Muscle of leg (tissue), 3 donors: ENCODE measurements at regions not wholly inside any gene's neighbourhood (a gene's known extent, or its start where the extent isn't known, plus 50 kb on each side); places are given as distances from the start of the nearest gene placed in this dataset.
"Not testable (repeated sequence)": the region's sequence is repeated elsewhere in the genome, so short reads cannot be mapped to it uniquely, and the experiment has no call there.

Experiments
- DNase-seq: peaks from one replicate; pipeline ENCODE4 v3.0.0; 2013
- H3K27ac ChIP-seq: one replicate; pipeline ENCODE4 v1.5.1; 2013; ENCODE audit warnings: mild to moderate bottlenecking, low read length, control low read depth
- H3K27me3 ChIP-seq: one replicate; pipeline ENCODE4 v1.6.1; 2013; ENCODE audit warnings: low read length; ENCODE audit not compliant: control insufficient read depth, insufficient read depth
- H3K36me3 ChIP-seq: one replicate; pipeline ENCODE4 v1.6.1; 2013; ENCODE audit warnings: low read length; ENCODE audit not compliant: control insufficient read depth, insufficient read depth
- H3K4me1 ChIP-seq: one replicate; pipeline ENCODE4 v1.6.1; 2013; ENCODE audit warnings: low read length; ENCODE audit not compliant: control insufficient read depth, insufficient read depth
- H3K4me3 ChIP-seq: one replicate; pipeline ENCODE4 v1.5.1; 2013; ENCODE audit warnings: low read length, control low read depth
- H3K9me3 ChIP-seq: replicated peaks from 2 replicates; pipeline ENCODE4 v1.6.1; 2013; ENCODE audit warnings: low read depth, low read length; ENCODE audit not compliant: control insufficient read depth
- WGBS: methylation state at CpG from one replicate; pipeline ENCODE4 v1.1.5; 2013; ENCODE audit warnings: missing lambda C conversion rate; ENCODE audit not compliant: insufficient coverage; 5-methylcytosine and 5-hydroxymethylcytosine counted together

DNA sequence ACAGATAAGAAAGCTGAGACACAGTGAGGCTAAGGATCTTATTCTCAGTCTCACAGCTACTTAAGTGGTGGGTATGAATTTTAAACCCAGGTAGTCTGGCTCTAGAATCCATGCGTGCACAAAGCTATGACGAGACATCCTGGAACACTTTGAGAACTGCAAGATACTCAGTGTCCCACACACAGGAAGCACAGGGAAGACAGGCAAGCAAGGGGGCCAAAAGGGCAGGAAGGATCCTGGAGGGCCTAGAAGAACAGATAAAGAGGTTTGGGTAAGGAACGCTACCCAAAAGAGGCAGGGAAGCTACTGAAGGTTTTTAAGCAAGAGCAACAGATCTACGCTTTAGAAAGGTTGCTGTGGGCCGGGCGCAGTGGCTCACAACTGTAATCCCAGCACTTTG is 99.1 kb upstream of the HES1 start:
- no peak for DNase-seq
- Histone ChIP-seq H3K27ac (no peak overlapping the region), H3K4me3 (no peak overlapping the region), H3K9me3 (no peaks in the 10 kb centered on the region), H3K4me1 (peaks cover 13% of the 10 kb centered on the region), H3K27me3 (peaks cover 21% of the 10 kb centered on the region), H3K36me3 (no peaks in the 10 kb centered on the region)
- 96% methylated on average over 6 of the region's 6 CpGs for WGBS

DNA sequence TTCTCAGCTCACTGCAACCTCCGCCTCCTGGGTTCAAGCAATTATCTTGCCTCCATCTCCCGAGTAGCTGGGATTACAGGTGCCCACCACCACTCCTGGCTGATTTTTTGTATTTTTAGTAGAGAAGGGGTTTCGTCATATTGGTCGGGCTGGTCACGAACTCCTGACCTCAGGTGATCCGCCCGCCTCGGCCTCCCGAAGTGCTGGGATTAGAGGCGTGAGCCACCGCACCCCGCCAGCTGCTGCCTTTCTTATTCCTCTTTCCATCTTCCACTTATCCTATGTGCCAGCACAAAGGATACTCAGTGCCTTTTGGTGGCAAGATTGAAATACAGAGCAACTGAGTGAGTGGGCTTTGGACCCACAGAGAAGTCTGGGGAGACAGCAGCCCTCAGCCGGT is 97.6 kb upstream of the HES1 start:
- 79% methylated on average over 7 of the region's 13 CpGs for WGBS
- H3K9me3 ChIP-seq, H3K4me1 ChIP-seq, H3K27ac ChIP-seq, H3K36me3 ChIP-seq, DNase-seq, H3K4me3 ChIP-seq: not testable (repeated sequence)
- peaks cover 17% of the 10 kb centered on the region for H3K27me3 ChIP-seq

DNA sequence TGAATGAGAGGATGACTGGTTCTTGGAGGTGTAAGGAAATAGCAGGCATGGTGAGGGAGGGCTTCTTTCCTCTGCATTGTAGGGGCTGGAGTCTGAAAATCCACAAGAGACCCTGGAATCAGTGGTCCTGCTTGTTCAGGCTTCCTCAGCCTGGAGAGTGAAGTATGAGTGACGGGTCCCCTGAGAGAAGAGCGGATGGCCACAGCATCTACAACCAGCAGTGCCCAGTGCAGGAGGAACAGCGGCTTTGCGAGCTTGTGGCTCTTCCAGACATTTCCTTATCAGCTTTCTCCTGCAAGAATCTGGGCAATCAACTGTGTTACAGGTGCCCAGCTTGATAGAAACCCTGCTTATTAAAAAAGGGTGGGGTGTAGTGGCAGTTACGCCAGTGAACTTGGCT is 97.0 kb upstream of the HES1 start:
- H3K4me3 ChIP-seq: no peak overlapping the region
- 83% methylated on average over 4 of the region's 5 CpGs for WGBS
- H3K4me1 ChIP-seq: peaks cover 5% of the 10 kb centered on the region
- no peak overlapping the region for H3K27ac ChIP-seq
- DNase-seq: no peak
- H3K36me3 ChIP-seq: no peaks in the 10 kb centered on the region
- H3K27me3 ChIP-seq: peaks cover 17% of the 10 kb centered on the region
- no peaks in the 10 kb centered on the region for H3K9me3 ChIP-seq

DNA sequence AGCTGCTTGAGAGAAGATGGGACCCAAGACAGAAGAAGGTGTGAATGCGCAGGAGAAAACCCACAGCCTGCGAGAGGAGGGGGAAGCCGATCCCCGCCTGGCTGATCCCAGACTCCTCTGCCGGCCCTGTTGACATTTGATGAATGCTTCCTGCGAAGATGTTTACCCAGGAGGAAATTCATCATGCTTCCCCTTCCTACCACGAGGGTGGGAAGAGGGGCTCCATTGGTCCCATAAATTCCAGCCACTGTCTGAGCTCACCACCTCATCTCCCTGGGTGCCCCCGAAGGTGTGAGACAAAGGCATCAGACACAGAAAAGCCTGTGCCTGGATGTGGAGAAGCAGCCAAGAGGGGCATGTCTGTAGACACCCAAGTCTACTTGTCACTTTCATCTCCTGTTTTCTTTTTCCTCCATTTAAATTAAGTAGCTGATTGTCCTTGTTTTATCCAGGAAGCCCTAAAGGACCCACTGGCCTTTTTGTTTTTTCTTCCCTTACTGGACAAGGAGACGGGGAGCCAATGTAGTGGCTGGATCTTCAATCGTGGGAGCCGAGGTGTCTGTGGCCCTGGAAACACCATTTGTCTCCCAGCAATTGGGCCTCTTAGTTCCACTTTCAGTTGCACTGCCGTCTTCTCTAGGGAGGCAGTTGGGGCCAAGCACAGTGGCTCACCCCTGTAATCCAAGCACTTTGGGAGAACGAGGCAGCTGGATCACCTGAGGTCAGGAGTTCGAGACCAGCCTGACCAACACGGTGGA is 95.3 kb upstream of the HES1 start:
- H3K4me3 ChIP-seq: no peak overlapping the region
- peaks cover 10% of the 10 kb centered on the region for H3K4me1 ChIP-seq
- no peaks in the 10 kb centered on the region for H3K36me3 ChIP-seq
- no peak for DNase-seq
- peaks cover 15% of the 10 kb centered on the region for H3K27me3 ChIP-seq
- H3K27ac ChIP-seq: no peak overlapping the region
- 69% methylated on average over 5 of the region's 15 CpGs for WGBS
- H3K9me3 ChIP-seq: no peaks in the 10 kb centered on the region

- H3K4me1 ChIP-seq: peaks cover 28% of the 10 kb centered on the region
- H3K9me3 ChIP-seq: no peaks in the 10 kb centered on the region
- H3K4me3 ChIP-seq: no peak overlapping the region
- H3K36me3 ChIP-seq: no peaks in the 10 kb centered on the region
- 68% methylated on average over 3 of the region's 5 CpGs for WGBS
- DNase-seq: no peak
- no peak overlapping the region for H3K27ac ChIP-seq
- peaks cover 8% of the 10 kb centered on the region for H3K27me3 ChIP-seq
These were observed 93.0 kb upstream of the HES1 start for GRCh38 chr3:194042927-194043326.

DNA sequence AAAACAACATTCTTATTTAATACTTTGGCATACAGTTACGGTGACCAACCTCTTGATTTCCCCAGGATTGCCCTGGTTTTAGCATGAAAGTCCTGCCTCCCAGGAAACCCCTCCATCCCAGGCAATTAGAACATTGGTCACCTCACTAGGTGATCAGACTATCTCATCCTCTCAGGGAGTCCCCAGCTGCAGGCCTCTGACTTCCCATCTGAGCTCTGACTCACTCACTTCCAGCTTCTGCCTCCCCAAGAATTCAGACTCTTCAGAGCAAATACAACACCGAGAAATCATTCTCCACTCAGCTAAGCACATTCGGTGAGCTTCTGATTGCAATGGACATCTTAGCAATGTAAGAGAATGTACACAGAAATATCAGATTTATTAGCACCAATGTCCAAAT is 92.4 kb upstream of the HES1 start:
- Histone ChIP-seq H3K36me3 (no peaks in the 10 kb centered on the region), H3K27me3 (peaks cover 8% of the 10 kb centered on the region), H3K27ac (no peak overlapping the region), H3K4me3 (no peak overlapping the region), H3K9me3 (no peaks in the 10 kb centered on the region), H3K4me1 (peaks cover 31% of the 10 kb centered on the region)
- WGBS: 88% methylated on average over 1 of the region's 3 CpGs
- DNase-seq: peak; percentile 42

DNA sequence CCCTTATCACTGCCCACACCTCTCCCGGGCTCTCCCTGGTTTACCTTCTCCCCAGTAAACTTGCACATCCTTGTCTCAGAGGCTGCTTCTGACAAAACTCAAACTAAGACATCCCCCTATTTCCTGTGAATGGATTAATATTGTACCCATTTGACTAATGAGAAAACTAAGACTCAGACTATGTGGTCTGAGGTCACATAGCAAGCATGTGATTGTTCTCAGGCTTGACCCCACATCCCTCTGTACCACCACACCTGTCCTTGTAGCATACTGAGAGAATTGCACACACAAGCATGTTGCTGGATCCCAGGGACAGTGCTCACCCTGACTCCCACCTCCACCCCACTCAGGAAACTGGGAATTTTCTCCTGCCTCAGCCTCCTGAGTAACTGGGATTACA is 90.7 kb upstream of the HES1 start:
- Histone ChIP-seq H3K27ac (no peak overlapping the region), H3K9me3 (peaks cover 2% of the 10 kb centered on the region), H3K4me3 (no peak overlapping the region), H3K4me1 (peaks cover 30% of the 10 kb centered on the region), H3K36me3 (no peaks in the 10 kb centered on the region), H3K27me3 (peaks cover 8% of the 10 kb centered on the region)
- WGBS: 67% methylated on average over 1 of the region's 1 CpG
- no peak for DNase-seq

DNA sequence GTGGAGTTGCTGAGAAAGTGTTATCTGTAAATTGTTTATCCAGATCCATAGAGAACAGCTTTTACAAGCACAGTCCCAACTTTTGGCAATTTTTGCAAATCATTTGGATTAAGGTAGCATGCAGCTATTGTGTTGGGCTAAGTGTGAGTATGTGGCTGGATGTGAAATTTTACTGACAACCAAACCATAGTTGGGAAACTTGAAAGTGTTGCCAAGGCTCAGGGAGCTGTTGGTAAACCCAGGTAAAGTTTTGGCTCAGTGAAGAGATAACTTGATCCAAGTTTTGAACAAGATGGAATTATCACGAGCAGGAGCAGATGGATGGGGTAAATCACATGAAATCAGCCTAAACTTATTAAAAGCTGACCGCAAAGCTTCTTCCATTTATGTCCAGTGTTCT is 90.0 kb upstream of the HES1 start:
- Histone ChIP-seq H3K27me3 (peaks cover 4% of the 10 kb centered on the region), H3K27ac (no peak overlapping the region), H3K9me3 (peaks cover 8% of the 10 kb centered on the region), H3K4me1 (peaks cover 30% of the 10 kb centered on the region), H3K36me3 (no peaks in the 10 kb centered on the region), H3K4me3 (no peak overlapping the region)
- no peak for DNase-seq
- WGBS: no CpG with 5 or more reads among the region's 2 CpGs

DNA sequence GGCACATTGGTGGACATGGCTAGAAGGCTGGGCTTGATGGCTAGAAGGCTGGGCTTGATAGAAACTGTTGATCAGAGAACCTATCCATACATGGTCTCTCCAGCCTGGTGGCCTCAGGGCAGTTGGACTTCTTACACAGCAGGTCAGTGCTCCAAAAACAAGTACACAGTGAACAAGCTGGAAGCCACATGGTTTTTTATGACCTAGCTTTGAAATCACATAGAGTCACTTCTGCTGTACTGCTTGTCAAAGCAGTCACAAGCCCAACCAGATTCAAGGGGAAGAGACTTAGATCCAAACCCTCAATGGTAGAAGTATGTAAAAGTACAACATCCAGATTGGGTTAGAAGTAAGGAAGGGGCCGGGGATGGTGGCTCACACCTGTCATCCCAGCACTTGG is 89.4 kb upstream of the HES1 start:
- Histone ChIP-seq H3K36me3 (no peaks in the 10 kb centered on the region), H3K4me1 (peaks cover 30% of the 10 kb centered on the region), H3K27me3 (peaks cover 4% of the 10 kb centered on the region), H3K27ac (peak overlapping the region; percentile 77), H3K4me3 (no peak overlapping the region), H3K9me3 (peaks cover 14% of the 10 kb centered on the region)
- WGBS: no CpG with 5 or more reads among the region's 1 CpG
- peak; percentile 45 for DNase-seq

- peaks cover 20% of the 10 kb centered on the region for H3K9me3 ChIP-seq
- 14% methylated on average over 2 of the region's 4 CpGs for WGBS
- peaks cover 32% of the 10 kb centered on the region for H3K4me1 ChIP-seq
- DNase-seq: peak; percentile 93
- H3K27ac ChIP-seq: peak overlapping the region; percentile 77
- H3K36me3 ChIP-seq: no peaks in the 10 kb centered on the region
- no peak overlapping the region for H3K4me3 ChIP-seq
- H3K27me3 ChIP-seq: peaks cover 4% of the 10 kb centered on the region
These were observed 88.8 kb upstream of the HES1 start for GRCh38 chr3:194046995-194047645.
